Endothelial cell of umbilical vein (primary cell): ENCODE measurements at regions not wholly inside any gene's neighbourhood (a gene's known extent, or its start where the extent isn't known, plus 50 kb on each side); places are given as distances from the start of the nearest gene placed in this dataset.

Experiments used
- BruUV-seq: library from RNA; stranded (reverse); fragments of 400-500 nt; replicated peaks from 2 replicates; lab custom pipeline; 2021; lab: Mats Ljungman, UMichigan
- CTCF ChIA-PET: fragments of 300-600, 350-600 bp; sonication (Branson Sonifier 250); formaldehyde crosslinking; loops from one replicate; lab custom pipeline; 2021; ENCODE audit warnings: antibody characterized with exemption, inconsistent platforms; lab: Charles Lee
- POLR2A ChIA-PET: fragments of 300-600, 350-600 bp; sonication (Branson Sonifier 250); formaldehyde crosslinking; loops from one replicate; lab custom pipeline; 2021; ENCODE audit warnings: antibody characterized with exemption, inconsistent platforms; lab: Charles Lee
- DNase-seq: peaks from one replicate; pipeline ENCODE4 v3.0.0-alpha.2; 2011; ENCODE audit warnings: low read depth, low spot score
- FAIRE-seq: peaks from 2 replicates; lab custom pipeline; 2011; peaks lifted over from hg19 to GRCh38; lab: Jason Lieb, UNC
- H2AFZ ChIP-seq: 2 replicates; pipeline ENCODE4 v1.6.0; 2012; ENCODE audit warnings: low read depth, low read length, control low read depth, inconsistent platforms
- H3K27ac ChIP-seq: 2 replicates; pipeline ENCODE4 v1.5.1; 2011; ENCODE audit warnings: low read depth, mild to moderate bottlenecking, control low read depth, low read length, moderate library complexity; ENCODE audit not compliant: insufficient read depth
- H3K27me3 ChIP-seq, 2 experiments: 2 replicates each; pipeline versions ENCODE4 v1.6.0 to v1.6.1; 2011; ENCODE audit warnings: low read length in 2 of 2, mixed read lengths in 1 of 2; ENCODE audit not compliant: control insufficient read depth in 2 of 2, insufficient read depth in 2 of 2
- H3K36me3 ChIP-seq, 2 experiments: 2 replicates in 1 of 2; 3 replicates in 1 of 2; pipeline ENCODE4 v1.5.1; 2011; ENCODE audit warnings: low read length in 2 of 2, mild to moderate bottlenecking in 1 of 2, moderate library complexity in 1 of 2; ENCODE audit not compliant: control insufficient read depth in 2 of 2, insufficient read depth in 2 of 2; ENCODE audit errors: extremely low read depth in 1 of 2
- H3K4me1 ChIP-seq: 3 replicates; pipeline ENCODE4 v1.5.1; 2011; ENCODE audit warnings: mild to moderate bottlenecking, low read length; ENCODE audit not compliant: control insufficient read depth, insufficient read depth; ENCODE audit errors: extremely low read depth
- H3K4me2 ChIP-seq: 2 replicates; pipeline ENCODE4 v1.6.1; 2011; ENCODE audit warnings: low read length, control low read depth, mixed read lengths; ENCODE audit not compliant: insufficient read depth
- H3K4me3 ChIP-seq, 3 experiments: fragments of 200-600 bp in 1 of 3; sonication (generic), shearing (Covaris generic) in 1 of 3; replicated peaks in 1 of 3; 2 replicates each; pipeline ENCODE4 v1.5.1; 2011 to 2016; ENCODE audit warnings: control low read depth in 3 of 3, low read length in 3 of 3, mild to moderate bottlenecking in 2 of 3, inconsistent platforms in 1 of 3, low read depth in 1 of 3, moderate library complexity in 1 of 3; ENCODE audit not compliant: insufficient read depth in 1 of 3
- H3K79me2 ChIP-seq: 2 replicates; pipeline ENCODE4 v1.6.0; 2012; ENCODE audit warnings: low read length, inconsistent platforms; ENCODE audit not compliant: control insufficient read depth, insufficient read depth
- H3K9ac ChIP-seq: replicated peaks from 2 replicates; pipeline ENCODE3; 2011; ENCODE audit warnings: low read length, control low read depth; ENCODE audit not compliant: insufficient read depth; ENCODE audit errors: extremely low read depth
- H3K9me1 ChIP-seq: replicated peaks from 3 replicates; pipeline ENCODE4 v1.6.0; 2011; ENCODE audit warnings: mild to moderate bottlenecking, low read length; ENCODE audit not compliant: control insufficient read depth, insufficient read depth; ENCODE audit errors: extremely low read depth
- H3K9me3 ChIP-seq: replicated peaks from 2 replicates; pipeline ENCODE4 v1.5.1; 2012; ENCODE audit warnings: low read length, inconsistent platforms; ENCODE audit not compliant: control insufficient read depth, insufficient read depth
- H4K20me1 ChIP-seq: replicated peaks from 2 replicates; pipeline ENCODE3; 2011; ENCODE audit warnings: mild to moderate bottlenecking, low read length; ENCODE audit not compliant: control insufficient read depth, insufficient read depth; ENCODE audit errors: extremely low read depth
- EZH2 ChIP-seq: IDR thresholded peaks from 2 replicates; pipeline ENCODE4 v1.6.1; 2012; ENCODE audit warnings: borderline replicate concordance, low read depth, mild to moderate bottlenecking, moderate library complexity, low read length, inconsistent platforms; ENCODE audit not compliant: severe bottlenecking
- FOS ChIP-seq: IDR thresholded peaks from 2 replicates; pipeline ENCODE4 v1.6.1; 2011; ENCODE audit warnings: mild to moderate bottlenecking, low read length, moderate library complexity, borderline replicate concordance; ENCODE audit not compliant: insufficient read depth
- GATA2 ChIP-seq: IDR thresholded peaks from 2 replicates; pipeline ENCODE4 v1.7.0; 2011; ENCODE audit warnings: low read depth, mild to moderate bottlenecking, moderate library complexity, mixed read lengths, low read length; ENCODE audit not compliant: insufficient read length, insufficient read depth
- JUN ChIP-seq: IDR thresholded peaks from 2 replicates; pipeline ENCODE4 v1.6.1; 2011; ENCODE audit warnings: borderline replicate concordance, low read depth; ENCODE audit not compliant: insufficient read length, insufficient read depth
- MYC ChIP-seq: IDR thresholded peaks from one replicate; pipeline ENCODE4 v1.6.1; 2011; ENCODE audit warnings: mild to moderate bottlenecking, low read depth, low read length
- POLR2A ChIP-seq: IDR thresholded peaks from 2 replicates; pipeline ENCODE4 v1.6.1; 2012; ENCODE audit warnings: low read depth, mild to moderate bottlenecking, control low read depth, low read length
- POLR2AphosphoS5 ChIP-seq: IDR thresholded peaks from 2 replicates; pipeline ENCODE4 v1.6.1; 2012; ENCODE audit warnings: low read depth, mild to moderate bottlenecking, control low read depth, low read length, moderate library complexity; ENCODE audit not compliant: insufficient read depth
- dilution Hi-C: fragments of 300-500 bp; cut with MboI; formaldehyde crosslinking; loops from one replicate; pipeline ENCODE4 v1.15.0; 2019; ENCODE audit warnings: low sequenced_read_pairs; ENCODE audit not compliant: extremely low pct_ligation_motif_present
- intact Hi-C: fragments of 100-400 bp; cut with micrococcal nuclease; formaldehyde crosslinking; loops from one replicate; pipeline ENCODE4 v1.10.0; 2022
- TF ChIP-seq, protein P1 (sequence below), 2 donors: IDR thresholded peaks; 1 replicate in 1 of 2; 2 replicates in 1 of 2; pipeline ENCODE4 v1.5.1; 2011; ENCODE audit warnings: low read length in 2 of 2, mild to moderate bottlenecking in 2 of 2, moderate library complexity in 2 of 2, control low read depth in 1 of 2, inconsistent platforms in 1 of 2, low read depth in 1 of 2; ENCODE audit not compliant: insufficient read depth in 1 of 2; ENCODE audit errors: extremely low read depth in 1 of 2
- TF ChIP-seq, protein P2 (sequence below): IDR thresholded peaks from 2 replicates; pipeline ENCODE4 v1.6.1; 2011; ENCODE audit not compliant: insufficient read depth, insufficient read length

GRCh38 chr6:168988280-168988679 lies 265.4 kb downstream of the THBS2 start:
- H3K4me3 ChIP-seq, result no peak overlapping the region
- POLR2A ChIA-PET, result no interaction called here
- no peaks in the 10 kb centered on the region for H3K36me3 ChIP-seq
- no peak overlapping the region for H2AFZ ChIP-seq
- BruUV-seq, result no TSS peak
- no peaks in the 10 kb centered on the region for H3K27me3 ChIP-seq
- CTCF ChIA-PET, result no interaction called here
- H3K9me1 ChIP-seq, result no peaks in the 10 kb centered on the region
- no peaks in the 10 kb centered on the region for H3K9me3 ChIP-seq
- no peaks in the 10 kb centered on the region for H3K4me1 ChIP-seq
- no peaks in the 10 kb centered on the region for H4K20me1 ChIP-seq
- H3K79me2 ChIP-seq, result no peaks in the 10 kb centered on the region
- no peak overlapping the region for H3K9ac ChIP-seq
- dilution Hi-C loops (no loop called here), intact Hi-C loops (no loop called here)
- no peak overlapping the region for H3K4me2 ChIP-seq
- FAIRE-seq (no peak), DNase-seq (no peak)
- H3K27ac ChIP-seq, result no peak overlapping the region
- TF ChIP-seq JUN (no peak), MYC (no peak), EZH2 (no peak), POLR2AphosphoS5 (no peak), FOS (no peak), GATA2 (no peak), POLR2A (no peak)
- TF ChIP-seq, protein P1, sequence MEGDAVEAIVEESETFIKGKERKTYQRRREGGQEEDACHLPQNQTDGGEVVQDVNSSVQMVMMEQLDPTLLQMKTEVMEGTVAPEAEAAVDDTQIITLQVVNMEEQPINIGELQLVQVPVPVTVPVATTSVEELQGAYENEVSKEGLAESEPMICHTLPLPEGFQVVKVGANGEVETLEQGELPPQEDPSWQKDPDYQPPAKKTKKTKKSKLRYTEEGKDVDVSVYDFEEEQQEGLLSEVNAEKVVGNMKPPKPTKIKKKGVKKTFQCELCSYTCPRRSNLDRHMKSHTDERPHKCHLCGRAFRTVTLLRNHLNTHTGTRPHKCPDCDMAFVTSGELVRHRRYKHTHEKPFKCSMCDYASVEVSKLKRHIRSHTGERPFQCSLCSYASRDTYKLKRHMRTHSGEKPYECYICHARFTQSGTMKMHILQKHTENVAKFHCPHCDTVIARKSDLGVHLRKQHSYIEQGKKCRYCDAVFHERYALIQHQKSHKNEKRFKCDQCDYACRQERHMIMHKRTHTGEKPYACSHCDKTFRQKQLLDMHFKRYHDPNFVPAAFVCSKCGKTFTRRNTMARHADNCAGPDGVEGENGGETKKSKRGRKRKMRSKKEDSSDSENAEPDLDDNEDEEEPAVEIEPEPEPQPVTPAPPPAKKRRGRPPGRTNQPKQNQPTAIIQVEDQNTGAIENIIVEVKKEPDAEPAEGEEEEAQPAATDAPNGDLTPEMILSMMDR (IDR thresholded peaks at IDR 0.05; ENCODE audit: extremely low read depth in 1 of 2, insufficient read depth in 1 of 2, low read depth in 1 of 2, low read length in 2 of 2), result no peak
- TF ChIP-seq, protein P2, sequence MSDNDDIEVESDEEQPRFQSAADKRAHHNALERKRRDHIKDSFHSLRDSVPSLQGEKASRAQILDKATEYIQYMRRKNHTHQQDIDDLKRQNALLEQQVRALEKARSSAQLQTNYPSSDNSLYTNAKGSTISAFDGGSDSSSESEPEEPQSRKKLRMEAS, result no peak
